ENCODE measurements at regions not wholly inside any gene's neighbourhood (a gene's known extent, or its start where the extent isn't known, plus 50 kb on each side); places are given as distances from the start of the nearest gene placed in this dataset.

- POLR2A ChIA-PET, result no interaction called here
- Histone ChIP-seq H3K36me3 (ENCODE audit: control insufficient read depth in 2 of 2, insufficient read depth in 1 of 2, low read length in 2 of 2) (peaks cover 0 to 91% of the 10 kb centered on the region in 2 experiments; a peak in 1 of 3 replicates), H3K9me3 (ENCODE audit: control insufficient read depth, insufficient read depth, low read depth, low read length) (no peaks in the 10 kb centered on the region), H3K27ac (ENCODE audit: extremely low read depth, low read depth, low read length) (no peak overlapping the region), H3K4me3 (ENCODE audit: low read depth, low read length) (no peak overlapping the region), H3K4me1 (ENCODE audit: control insufficient read depth, insufficient read depth, low read length) (no peaks in the 10 kb centered on the region)
- CTCF ChIA-PET, result interaction anchor here (0.7 kb wide), 1 partner anchor 85 kb away, joined by 3 read pairs; no protein-coding TSS in a partner anchor
- TF ChIP-seq SETDB1 (IDR thresholded peaks at IDR 0.05; ENCODE audit: insufficient read length, low read length) (peak; percentile 14), ZNF221 (tag by site-specific recombination; IDR thresholded peaks at IDR 0.05; ENCODE audit: borderline replicate concordance) (no peak)
These were observed 113.2 kb downstream of the CD164 start for GRCh38 chr6:109269057-109269456.

- no peak overlapping the region for H3K4me3 ChIP-seq (ENCODE audit: low read depth, low read length)
- TF ChIP-seq SCRT1 (tag by site-specific recombination; IDR thresholded peaks at IDR 0.05; ENCODE audit: borderline replicate concordance) (no peak), ZBTB20 (tag by site-specific recombination; IDR thresholded peaks at IDR 0.05) (no peak), ZNF624 (tag by site-specific recombination; IDR thresholded peaks at IDR 0.05) (no peak), ZNF600 (tag by site-specific recombination; IDR thresholded peaks at IDR 0.05) (no peak), ZNF558 (tag by site-specific recombination; IDR thresholded peaks at IDR 0.05) (no peak), ZBTB1 (tag by site-specific recombination; IDR thresholded peaks at IDR 0.05) (no peak), ZFP3 (tag by site-specific recombination; IDR thresholded peaks at IDR 0.05; ENCODE audit: low read depth) (no peak), OSR2 (tag by site-specific recombination; IDR thresholded peaks at IDR 0.05) (no peak), ZSCAN18 (tag by site-specific recombination; IDR thresholded peaks at IDR 0.05) (no peak), ZNF157 (tag by site-specific recombination; IDR thresholded peaks at IDR 0.05) (no peak), ZBTB17 (tag by site-specific recombination; IDR thresholded peaks at IDR 0.05) (no peak), ZNF404 (tag by site-specific recombination; IDR thresholded peaks at IDR 0.05) (no peak), MYNN (tag by site-specific recombination; IDR thresholded peaks at IDR 0.05; ENCODE audit: borderline replicate concordance) (no peak), ZNF155 (tag by site-specific recombination; IDR thresholded peaks at IDR 0.05) (no peak), TRIM28 (IDR thresholded peaks at IDR 0.05; ENCODE audit: borderline replicate concordance, low read length) (no peak), ZNF660 (tag by site-specific recombination; IDR thresholded peaks at IDR 0.05) (no peak), ZNF544 (tag by site-specific recombination; IDR thresholded peaks at IDR 0.05) (no peak), ZNF274 (IDR thresholded peaks at IDR 0.05; ENCODE audit: low read length) (no peak), ZNF274 (tag by site-specific recombination; IDR thresholded peaks at IDR 0.05; ENCODE audit: borderline replicate concordance) (no peak), ZNF530 (tag by site-specific recombination; IDR thresholded peaks at IDR 0.05; ENCODE audit: low read depth) (no peak)
- H3K4me1 ChIP-seq (ENCODE audit: control insufficient read depth, insufficient read depth, low read length), result no peaks in the 10 kb centered on the region
- H3K9me3 ChIP-seq (ENCODE audit: control insufficient read depth, insufficient read depth, low read depth, low read length), result no peaks in the 10 kb centered on the region
- POLR2A ChIA-PET, result no interaction called here
- CTCF ChIA-PET, result interaction anchor here (0.6 kb wide), 1 partner anchor 30 kb away, joined by 3 read pairs; no protein-coding TSS in a partner anchor
- H3K36me3 ChIP-seq (ENCODE audit: control insufficient read depth in 2 of 2, insufficient read depth in 1 of 2, low read length in 2 of 2), result peaks cover 0 to 91% of the 10 kb centered on the region in 2 experiments; a peak in 1 of 3 replicates
- H3K27ac ChIP-seq (ENCODE audit: extremely low read depth, low read depth, low read length), result no peak overlapping the region
These were observed 116.7 kb downstream of the CD164 start for GRCh38 chr6:109265530-109265929.

- no peaks in the 10 kb centered on the region for H3K9me3 ChIP-seq (ENCODE audit: control insufficient read depth, insufficient read depth, low read depth, low read length)
- H3K4me3 ChIP-seq (ENCODE audit: low read depth, low read length), result no peak overlapping the region
- H3K27ac ChIP-seq (ENCODE audit: extremely low read depth, low read depth, low read length), result no peak overlapping the region
- ChIA-PET POLR2A (no interaction called here), CTCF (no interaction called here)
- H3K4me1 ChIP-seq (ENCODE audit: control insufficient read depth, insufficient read depth, low read length), result no peaks in the 10 kb centered on the region
- H3K36me3 ChIP-seq (ENCODE audit: control insufficient read depth in 2 of 2, insufficient read depth in 1 of 2, low read length in 2 of 2), result peaks cover 0 to 78% of the 10 kb centered on the region in 2 experiments; a peak in 1 of 3 replicates
- TF ChIP-seq ZSCAN4 (tag by site-specific recombination; IDR thresholded peaks at IDR 0.05) (no peak), ZNF280D (tag by site-specific recombination; IDR thresholded peaks at IDR 0.05) (no peak), ZNF513 (tag by site-specific recombination; IDR thresholded peaks at IDR 0.05) (peak; percentile 64; the same call in 1 of the 2 replicates), MZF1 (tag by site-specific recombination; IDR thresholded peaks at IDR 0.05; ENCODE audit: borderline replicate concordance) (no peak)
These were observed 118.2 kb downstream of the CD164 start for GRCh38 chr6:109263873-109264700.
